H7 (cell line): ENCODE measurements at regions not wholly inside any gene's neighbourhood (a gene's known extent, or its start where the extent isn't known, plus 50 kb on each side); places are given as distances from the start of the nearest gene placed in this dataset.
"Not testable (repeated sequence)": the region's sequence is repeated elsewhere in the genome, so short reads cannot be mapped to it uniquely, and the experiment has no call there.

ENCODE experiments used
- DNase-seq: peaks from one replicate; pipeline ENCODE4 v3.0.0; 2012
- H3K27me3 ChIP-seq: 2 replicates; pipeline ENCODE4 v1.6.0; 2011; ENCODE audit warnings: mild to moderate bottlenecking, low read length; ENCODE audit not compliant: control insufficient read depth, insufficient read depth
- H3K36me3 ChIP-seq: replicated peaks from 2 replicates; pipeline ENCODE4 v1.5.1; 2011; ENCODE audit warnings: low read length; ENCODE audit not compliant: control insufficient read depth, insufficient read depth
- H3K4me3 ChIP-seq: 2 replicates; pipeline ENCODE4 v1.5.1; 2011; ENCODE audit warnings: low read depth, mild to moderate bottlenecking, control low read depth, low read length, moderate library complexity; ENCODE audit not compliant: insufficient read depth

DNA sequence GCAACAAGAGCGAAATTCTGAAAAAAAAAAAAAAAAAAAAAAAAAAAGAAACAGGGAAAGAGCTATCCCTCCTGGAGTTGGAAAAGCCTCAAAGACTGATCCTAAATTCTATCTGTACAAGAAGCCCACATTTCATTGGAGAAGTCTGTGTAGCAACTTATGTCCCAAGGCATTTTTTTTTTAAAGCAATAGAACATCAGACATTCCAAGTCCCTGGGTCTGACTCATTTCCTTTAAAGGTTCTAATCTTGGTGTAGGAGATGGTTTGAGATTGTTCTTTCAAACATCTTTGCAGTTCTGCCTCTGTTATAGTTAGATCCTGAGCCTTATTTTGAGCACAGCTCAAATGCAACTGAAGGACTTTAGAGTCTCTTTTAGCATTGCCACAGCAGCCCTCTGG is 706.5 kb upstream of the MIR17HG start:
- DNase-seq, result no peak
- H3K36me3 ChIP-seq, result no peaks in the 10 kb centered on the region
- H3K4me3 ChIP-seq, result no peak overlapping the region
- no peaks in the 10 kb centered on the region for H3K27me3 ChIP-seq

DNA sequence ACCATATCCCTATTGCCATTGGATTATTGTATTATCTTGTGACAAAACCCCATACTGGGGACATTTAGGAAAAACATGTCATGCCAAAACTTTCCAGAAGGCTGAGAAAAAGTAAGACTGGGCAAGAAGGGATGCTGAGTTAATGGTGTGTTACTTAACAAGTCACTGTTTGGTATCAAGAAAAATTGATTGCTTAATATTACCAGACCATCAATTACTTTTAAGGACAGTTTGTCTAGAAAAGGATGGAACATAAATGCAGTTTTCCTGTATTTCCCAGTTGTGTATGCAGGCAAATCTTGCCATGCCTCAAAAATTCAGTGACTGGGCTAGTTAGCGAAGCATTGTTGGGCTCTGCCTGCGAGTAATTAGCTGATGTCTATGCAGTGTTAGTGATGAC is 705.6 kb upstream of the MIR17HG start:
- Histone ChIP-seq H3K36me3 (no peaks in the 10 kb centered on the region), H3K27me3 (no peaks in the 10 kb centered on the region), H3K4me3 (no peak overlapping the region)
- no peak for DNase-seq

- no peak for DNase-seq
- Histone ChIP-seq H3K27me3 (no peaks in the 10 kb centered on the region), H3K36me3 (no peaks in the 10 kb centered on the region), H3K4me3 (no peak overlapping the region)
These were observed 701.9 kb upstream of the MIR17HG start for GRCh38 chr13:90645582-90645981.

GRCh38 chr13:90648497-90648896 is 699.0 kb upstream of the MIR17HG start:
- Histone ChIP-seq H3K36me3 (no peaks in the 10 kb centered on the region), H3K27me3 (no peaks in the 10 kb centered on the region), H3K4me3 (no peak overlapping the region)
- DNase-seq, result no peak

GRCh38 chr13:90652036-90652435 is 695.5 kb upstream of the MIR17HG start:
- DNase-seq, result no peak
- Histone ChIP-seq H3K36me3 (no peaks in the 10 kb centered on the region), H3K4me3 (no peak overlapping the region), H3K27me3 (no peaks in the 10 kb centered on the region)

DNA sequence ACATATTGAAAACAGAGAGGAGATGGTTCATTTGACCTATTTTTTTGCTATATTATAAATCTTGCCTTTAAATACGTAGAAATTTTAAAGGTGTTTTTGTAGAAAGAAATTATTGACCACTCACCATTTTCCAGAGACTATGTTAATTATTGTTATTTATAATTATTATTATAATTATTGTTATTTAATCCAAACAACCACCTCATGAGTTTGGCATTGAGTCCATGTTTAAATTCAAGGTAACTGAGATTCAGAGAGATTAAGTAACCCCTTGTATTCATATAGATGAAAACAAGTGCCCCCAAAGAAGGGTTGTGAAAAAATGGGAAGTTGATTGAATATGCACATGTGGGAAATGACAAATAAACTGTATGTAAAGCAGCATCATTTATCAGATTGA is 692.5 kb upstream of the MIR17HG start:
- no peak for DNase-seq
- no peaks in the 10 kb centered on the region for H3K36me3 ChIP-seq
- H3K4me3 ChIP-seq, result no peak overlapping the region
- no peaks in the 10 kb centered on the region for H3K27me3 ChIP-seq

DNA sequence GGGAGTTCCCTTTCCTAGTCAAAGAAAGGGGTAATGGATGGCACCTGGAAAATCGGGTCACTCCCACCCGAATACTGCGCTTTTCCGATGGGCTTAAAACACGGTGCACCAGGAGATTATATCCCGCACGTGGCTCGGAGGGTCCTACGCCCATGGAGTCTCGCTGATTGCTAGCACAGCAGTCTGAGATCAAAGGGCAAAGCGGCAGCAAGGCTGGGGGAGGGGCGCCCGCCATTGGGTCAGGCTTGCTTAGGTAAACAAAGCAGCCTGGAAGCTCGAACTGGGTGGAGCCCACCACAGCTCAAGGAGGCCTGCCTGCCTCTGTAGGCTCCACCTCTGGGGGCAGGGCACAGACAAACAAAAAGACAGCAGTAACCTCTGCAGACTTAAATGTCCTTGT is 683.3 kb upstream of the MIR17HG start:
- DNase-seq, H3K4me3 ChIP-seq, H3K36me3 ChIP-seq, H3K27me3 ChIP-seq: not testable (repeated sequence)

DNA sequence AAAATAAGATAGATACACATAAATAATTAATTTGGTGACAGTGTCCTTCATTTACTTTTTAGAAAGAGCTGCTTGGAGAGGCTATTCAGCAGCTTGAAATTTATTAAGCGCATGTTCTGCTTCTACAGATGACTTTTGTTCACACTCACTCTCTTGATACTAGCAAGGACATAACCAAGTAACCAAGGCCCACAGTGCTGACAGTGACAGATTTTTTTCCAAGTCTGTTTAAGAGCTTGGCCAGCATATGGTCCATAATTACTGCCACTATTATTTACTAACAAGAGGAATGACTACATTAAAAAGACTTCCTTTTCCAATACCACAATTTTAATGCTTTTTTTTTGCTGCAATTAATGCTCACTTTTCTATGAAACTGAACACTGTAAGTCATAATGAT is 673.7 kb upstream of the MIR17HG start:
- H3K4me3 ChIP-seq, result no peak overlapping the region
- DNase-seq, result no peak
- H3K36me3 ChIP-seq, result no peaks in the 10 kb centered on the region
- H3K27me3 ChIP-seq, result no peaks in the 10 kb centered on the region

GRCh38 chr13:90675129-90675528 is 672.4 kb upstream of the MIR17HG start:
- no peak overlapping the region for H3K4me3 ChIP-seq
- no peaks in the 10 kb centered on the region for H3K27me3 ChIP-seq
- H3K36me3 ChIP-seq, result no peaks in the 10 kb centered on the region
- DNase-seq, result no peak

DNA sequence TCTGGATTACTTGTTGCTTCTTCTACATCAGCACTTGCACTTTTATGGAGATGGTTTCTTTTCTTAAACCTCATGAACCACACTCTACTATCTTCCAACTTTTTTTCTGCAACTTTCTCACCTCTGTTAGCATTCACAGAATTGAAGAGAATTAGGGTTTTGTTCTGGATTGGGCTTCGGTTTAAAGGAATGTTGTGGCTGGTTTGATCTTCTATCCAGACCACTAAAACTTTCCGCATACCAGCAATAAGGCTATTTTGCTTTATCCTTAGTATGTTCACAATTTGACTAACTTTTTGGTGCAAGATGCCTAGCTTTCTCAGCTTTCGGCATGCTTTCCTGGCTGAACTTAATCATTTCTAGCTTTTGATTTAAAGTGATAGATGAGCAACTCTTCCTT is 666.7 kb upstream of the MIR17HG start:
- Histone ChIP-seq H3K27me3 (no peaks in the 10 kb centered on the region), H3K4me3 (no peak overlapping the region), H3K36me3 (no peaks in the 10 kb centered on the region)
- no peak for DNase-seq

DNA sequence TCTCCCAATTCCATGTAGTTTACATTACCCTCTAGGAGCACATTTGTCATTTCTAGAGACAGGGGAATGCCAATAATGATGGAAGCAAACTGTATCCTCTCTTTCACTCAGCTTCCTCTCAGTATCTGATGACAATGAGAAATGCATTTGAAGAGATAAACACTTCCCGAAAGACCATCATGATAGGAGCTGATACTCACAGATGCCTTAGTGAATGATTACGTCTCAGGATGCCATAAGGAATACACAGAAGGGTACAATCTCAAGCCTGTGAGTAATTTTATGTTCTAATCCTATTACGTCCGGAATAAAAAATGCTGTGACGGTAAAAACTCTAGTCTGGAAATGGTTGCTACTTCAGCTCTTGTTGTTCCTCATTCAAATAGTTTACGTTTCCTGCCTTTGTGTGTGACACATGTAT is 663.8 kb upstream of the MIR17HG start:
- H3K27me3 ChIP-seq, result no peaks in the 10 kb centered on the region
- H3K4me3 ChIP-seq, result no peak overlapping the region
- no peaks in the 10 kb centered on the region for H3K36me3 ChIP-seq
- no peak for DNase-seq

DNA sequence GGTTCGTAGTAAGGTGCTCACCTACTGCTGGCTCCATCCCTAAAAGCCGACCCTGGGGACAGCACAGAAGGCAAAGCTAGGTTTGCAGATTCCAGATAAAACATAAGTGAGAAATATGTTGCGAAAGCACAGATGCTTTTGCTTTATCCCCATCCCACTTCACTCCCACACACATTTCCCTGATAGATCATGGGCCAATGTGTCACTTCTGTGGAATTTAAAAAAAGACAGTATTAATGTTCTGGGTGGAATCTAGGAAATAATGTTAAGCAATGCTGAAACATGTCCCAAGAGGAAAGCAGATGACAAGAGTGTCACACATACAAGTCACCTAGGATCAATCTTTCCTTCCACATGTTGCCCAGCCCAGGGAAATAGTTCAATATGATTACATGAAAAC is 661.0 kb upstream of the MIR17HG start:
- no peak for DNase-seq
- H3K27me3 ChIP-seq, result no peaks in the 10 kb centered on the region
- H3K4me3 ChIP-seq, result no peak overlapping the region
- no peaks in the 10 kb centered on the region for H3K36me3 ChIP-seq

DNA sequence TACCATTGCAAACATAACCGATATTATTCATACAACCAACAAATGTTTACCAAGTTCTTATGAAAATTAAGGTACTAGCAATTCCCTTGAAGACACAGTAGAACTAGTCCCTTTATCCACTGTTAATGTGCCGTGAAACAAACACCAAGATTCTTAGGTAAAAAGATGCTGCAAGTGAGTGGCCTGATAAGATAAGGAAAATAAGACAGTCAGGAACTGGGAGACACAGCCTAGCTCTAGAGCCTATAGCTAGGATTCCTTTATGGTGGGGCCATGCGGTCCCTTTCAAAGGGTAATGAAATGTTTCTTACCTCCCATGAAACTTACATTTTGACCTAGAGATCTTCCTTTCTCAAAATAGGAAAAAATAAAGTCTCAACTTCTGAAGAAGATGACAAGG is 658.4 kb upstream of the MIR17HG start:
- no peaks in the 10 kb centered on the region for H3K27me3 ChIP-seq
- no peaks in the 10 kb centered on the region for H3K36me3 ChIP-seq
- H3K4me3 ChIP-seq, result no peak overlapping the region
- DNase-seq, result no peak

GRCh38 chr13:90690458-90691080 is 656.9 kb upstream of the MIR17HG start:
- Histone ChIP-seq H3K4me3 (no peak overlapping the region), H3K36me3 (no peaks in the 10 kb centered on the region), H3K27me3 (no peaks in the 10 kb centered on the region)
- DNase-seq, result no peak

GRCh38 chr13:90696254-90696653 is 651.2 kb upstream of the MIR17HG start:
- DNase-seq, result no peak
- H3K27me3 ChIP-seq, result no peaks in the 10 kb centered on the region
- H3K4me3 ChIP-seq, result no peak overlapping the region
- no peaks in the 10 kb centered on the region for H3K36me3 ChIP-seq

- Histone ChIP-seq H3K36me3 (no peaks in the 10 kb centered on the region), H3K4me3 (no peak overlapping the region), H3K27me3 (no peaks in the 10 kb centered on the region)
- DNase-seq, result no peak
These were observed 650.8 kb upstream of the MIR17HG start for GRCh38 chr13:90696656-90697055.
